AML-193 (cell line): ENCODE measurements at regions not wholly inside any gene's neighbourhood (a gene's known extent, or its start where the extent isn't known, plus 50 kb on each side); places are given as distances from the start of the nearest gene placed in this dataset.

ENCODE experiments used
- DNase-seq, 2 experiments: peaks; one replicate each; lab custom pipeline; 2025; lab: John Stamatoyannopoulos, UW

- no peak for DNase-seq
Measured at GRCh38 chr3:109210501-109210900, 74.0 kb downstream of the C3orf85 start.

GRCh38 chr3:109211941-109212340 lies 75.4 kb downstream of the C3orf85 start:
- DNase-seq = no peak

GRCh38 chr3:109213321-109213720 lies 76.8 kb downstream of the C3orf85 start:
- DNase-seq = no peak

- peak; percentile 1 to 7 for DNase-seq
Measured at GRCh38 chr3:109224333-109224732, 87.8 kb downstream of the C3orf85 start.

- no peak for DNase-seq
Measured at GRCh38 chr3:109225516-109225915, 89.0 kb downstream of the C3orf85 start.

GRCh38 chr3:109228391-109229080 lies 87.8 kb downstream of the DPPA2 start:
- DNase-seq = no peak

- DNase-seq = no peak
Measured at GRCh38 chr3:109229174-109229847, 87.0 kb downstream of the DPPA2 start.

- no peak for DNase-seq
Measured at GRCh38 chr3:109234300-109234699, 82.0 kb downstream of the DPPA2 start.

GRCh38 chr3:109241459-109242186 lies 74.7 kb downstream of the DPPA2 start:
- no peak for DNase-seq

- no peak for DNase-seq
Measured at GRCh38 chr3:109242187-109242523, 74.2 kb downstream of the DPPA2 start.
